GM23338 (cell line): ENCODE measurements at regions not wholly inside any gene's neighbourhood (a gene's known extent, or its start where the extent isn't known, plus 50 kb on each side); places are given as distances from the start of the nearest gene placed in this dataset.

Source experiments
- ATAC-seq: fragments of 200-7000 bp; cut with Tn5 transposase; 3 replicates; pipeline ENCODE4 v1.9.1; 2020
- DNase-seq: peaks from one replicate; pipeline ENCODE4 v3.0.0-alpha.2; 2015; ENCODE audit warnings: low spot score
- H2AFZ ChIP-seq: fragments of 200-600 bp; sonication (generic); 2 replicates; pipeline ENCODE4 v1.8.0; 2016; ENCODE audit warnings: antibody characterized with exemption, mild to moderate bottlenecking, moderate library complexity
- H3F3A ChIP-seq: fragments of 200-600 bp; sonication (generic); replicated peaks from 2 replicates; pipeline ENCODE4 v1.8.0; 2017; ENCODE audit warnings: antibody characterized with exemption, mixed run types, low read depth
- H3K27ac ChIP-seq: fragments of 200-600 bp; sonication (generic); 2 replicates; pipeline ENCODE4 v1.6.1; 2016; ENCODE audit warnings: low read depth
- H3K27me3 ChIP-seq: fragments of 200-600 bp; sonication (generic); 2 replicates; pipeline ENCODE4 v1.8.0; 2016; ENCODE audit warnings: mild to moderate bottlenecking, mixed run types, moderate library complexity; ENCODE audit not compliant: insufficient read depth
- H3K36me3 ChIP-seq: fragments of 200-600 bp; sonication (generic); 2 replicates; pipeline ENCODE4 v1.8.0; 2016; ENCODE audit warnings: mild to moderate bottlenecking; ENCODE audit not compliant: insufficient read depth
- H3K4me1 ChIP-seq: fragments of 200-600 bp; sonication (generic); 2 replicates; pipeline ENCODE4 v1.8.0; 2016; ENCODE audit warnings: mild to moderate bottlenecking, moderate library complexity; ENCODE audit not compliant: insufficient read depth
- H3K4me2 ChIP-seq: fragments of 200-600 bp; sonication (generic); 2 replicates; pipeline ENCODE4 v1.7.1; 2017; ENCODE audit warnings: mixed run types
- H3K4me3 ChIP-seq: fragments of 200-600 bp; sonication (generic); 2 replicates; pipeline ENCODE4 v1.6.1; 2016; ENCODE audit warnings: mixed run types
- H3K79me2 ChIP-seq: fragments of 200-600 bp; sonication (generic); replicated peaks from 2 replicates; pipeline ENCODE4 v1.8.0; 2017; ENCODE audit warnings: mild to moderate bottlenecking; ENCODE audit not compliant: insufficient read depth
- H3K9me2 ChIP-seq: fragments of 200-600 bp; sonication (generic); 2 replicates; pipeline ENCODE4 v1.8.0; 2017; ENCODE audit not compliant: insufficient read depth
- H4K20me1 ChIP-seq: fragments of 200-600 bp; sonication (generic); replicated peaks from 2 replicates; pipeline ENCODE4 v1.8.0; 2017; ENCODE audit warnings: mild to moderate bottlenecking; ENCODE audit not compliant: insufficient read depth
- H3K27ac Mint-ChIP-seq: 2 replicates; pipeline ENCODE4 v1.8.0; 2020; ENCODE audit warnings: inconsistent platforms, mild to moderate bottlenecking, moderate library complexity, mixed read lengths
- H3K27me3 Mint-ChIP-seq: 3 replicates; pipeline ENCODE4 v1.8.0; 2022; ENCODE audit warnings: low read depth, mild to moderate bottlenecking, moderate library complexity, mixed read lengths, inconsistent platforms; ENCODE audit not compliant: insufficient read depth, poor library complexity
- H3K36me3 Mint-ChIP-seq: 3 replicates; pipeline ENCODE4 v1.8.0; 2021; ENCODE audit warnings: low read depth, mild to moderate bottlenecking, inconsistent platforms, moderate library complexity, mixed read lengths
- H3K4me1 Mint-ChIP-seq: 3 replicates; pipeline ENCODE4 v1.8.0; 2020; ENCODE audit warnings: mild to moderate bottlenecking, inconsistent platforms, mixed read lengths
- H3K4me3 Mint-ChIP-seq: 3 replicates; pipeline ENCODE4 v1.8.0; 2021; ENCODE audit warnings: moderate library complexity, mild to moderate bottlenecking, inconsistent platforms, mixed read lengths
- H3K9me3 Mint-ChIP-seq: 3 replicates; pipeline ENCODE4 v1.8.0; 2020; ENCODE audit warnings: moderate library complexity, mild to moderate bottlenecking, inconsistent platforms, mixed read lengths
- CTCF ChIP-seq, 2 experiments: fragments of 200-600 bp in 1 of 2; sonication (generic) in 1 of 2; conservative IDR thresholded peaks; 2 replicates each; pipeline versions ENCODE4 v1.5.1 to v1.6.1; 2016 to 2017; ENCODE audit warnings: antibody characterized with exemption in 2 of 2, low read depth in 2 of 2, mild to moderate bottlenecking in 2 of 2, moderate library complexity in 1 of 2
- ZNF462 ChIP-seq: fragments of 250-450 bp; sonication (Bioruptor Pico); IDR thresholded peaks from 2 replicates; pipeline ENCODE4 v1.5.0; 2020; ENCODE audit warnings: mild to moderate bottlenecking, moderate library complexity

- H3K27me3 ChIP-seq, result no peaks in the 10 kb centered on the region
- H3K4me3 Mint-ChIP-seq, result no peak overlapping the region
These were observed 158.2 kb upstream of the RUNX1 start for GRCh38 chr21:35207322-35207721.

More at GRCh38 chr21:35207322-35207721, 158.2 kb upstream of the RUNX1 start:
- H3K4me1 ChIP-seq, result no peaks in the 10 kb centered on the region
- no peak for DNase-seq
- H3K27ac ChIP-seq, result no peak overlapping the region
- no peak overlapping the region for H3K4me2 ChIP-seq
- H3F3A ChIP-seq, result no peaks in the 10 kb centered on the region
- no peak for ATAC-seq
- Mint-ChIP-seq H3K27me3 (no peaks in the 10 kb centered on the region), H3K27ac (no peak overlapping the region), H3K4me1 (peaks cover 18% of the 10 kb centered on the region; the same call in 2 of the 3 replicates), H3K9me3 (peaks cover 4% of the 10 kb centered on the region; the same call in 2 of the 3 replicates), H3K36me3 (no peaks in the 10 kb centered on the region)
- no peaks in the 10 kb centered on the region for H4K20me1 ChIP-seq
- H3K9me2 ChIP-seq, result no peaks in the 10 kb centered on the region
- no peak for TF ChIP-seq ZNF462 (CRISPR knock-in tag)
- no peak for TF ChIP-seq CTCF (conservative IDR thresholded peaks at IDR 0.05; ENCODE audit: low read depth in 2 of 2)
- 0 out of 2 replicates have a peak overlapping the region, but pooled peaks have one; percentile 66 for H2AFZ ChIP-seq
- no peak overlapping the region for H3K4me3 ChIP-seq
- H3K36me3 ChIP-seq, result no peaks in the 10 kb centered on the region
- no peaks in the 10 kb centered on the region for H3K79me2 ChIP-seq
